Spleen (tissue), 7 donors: ENCODE measurements at regions not wholly inside any gene's neighbourhood (a gene's known extent, or its start where the extent isn't known, plus 50 kb on each side); places are given as distances from the start of the nearest gene placed in this dataset.

Experiments
- CTCF ChIP-seq, 11 experiments: fragments of 200-600 bp in 7 of 11; fragments of 450-650 bp in 4 of 11; sonication (generic) in 4 of 11; IDR thresholded peaks in 8 of 11; conservative IDR thresholded peaks in 3 of 11; 1 replicate in 7 of 11; 2 replicates in 4 of 11; pipeline versions ENCODE4 v1.4.0 to v1.8.0; 2016 to 2021; ENCODE audit warnings: antibody characterized with exemption in 11 of 11, inconsistent platforms in 4 of 11, mild to moderate bottlenecking in 1 of 11
- POLR2A ChIP-seq, 3 donors: fragments of 450-650 bp; IDR thresholded peaks; one replicate each; pipeline ENCODE4 v1.5.1; 2017; ENCODE audit warnings: antibody characterized with exemption in 3 of 3, mild to moderate bottlenecking in 1 of 3
- donor health status: DM: no; HTN: no; CAD: no; lungs with moderate emphysema.
- donor health status: DM: no; HTN: no; CAD: no.
- donor health status: DM: no; HTN: no; CAD: no.

- TF ChIP-seq POLR2A (IDR thresholded peaks at IDR 0.05) = no peak
- no peak for TF ChIP-seq CTCF (IDR thresholded peaks at IDR 0.05 in 8 of 11, conservative IDR thresholded peaks at IDR 0.05 in 3 of 11)
Measured at GRCh38 chr6:48689498-48689897, 578.5 kb upstream of the PTCHD4 start.
